Endothelial cell of umbilical vein (primary cell): ENCODE measurements at regions not wholly inside any gene's neighbourhood (a gene's known extent, or its start where the extent isn't known, plus 50 kb on each side); places are given as distances from the start of the nearest gene placed in this dataset.
"Not testable (repeated sequence)": the region's sequence is repeated elsewhere in the genome, so short reads cannot be mapped to it uniquely, and the experiment has no call there.

Source experiments
- BruUV-seq: library from RNA; stranded (reverse); fragments of 400-500 nt; replicated peaks from 2 replicates; lab custom pipeline; 2021; lab: Mats Ljungman, UMichigan
- CTCF ChIA-PET: fragments of 300-600, 350-600 bp; sonication (Branson Sonifier 250); formaldehyde crosslinking; loops from one replicate; lab custom pipeline; 2021; ENCODE audit warnings: antibody characterized with exemption, inconsistent platforms; lab: Charles Lee
- POLR2A ChIA-PET: fragments of 300-600, 350-600 bp; sonication (Branson Sonifier 250); formaldehyde crosslinking; loops from one replicate; lab custom pipeline; 2021; ENCODE audit warnings: antibody characterized with exemption, inconsistent platforms; lab: Charles Lee
- DNase-seq: peaks from one replicate; pipeline ENCODE4 v3.0.0-alpha.2; 2011; ENCODE audit warnings: low read depth, low spot score
- FAIRE-seq: peaks from 2 replicates; lab custom pipeline; 2011; peaks lifted over from hg19 to GRCh38; lab: Jason Lieb, UNC
- H2AFZ ChIP-seq: 2 replicates; pipeline ENCODE4 v1.6.0; 2012; ENCODE audit warnings: low read depth, low read length, control low read depth, inconsistent platforms
- H3K27ac ChIP-seq: 2 replicates; pipeline ENCODE4 v1.5.1; 2011; ENCODE audit warnings: low read depth, mild to moderate bottlenecking, control low read depth, low read length, moderate library complexity; ENCODE audit not compliant: insufficient read depth
- H3K27me3 ChIP-seq, 2 experiments: 2 replicates each; pipeline versions ENCODE4 v1.6.0 to v1.6.1; 2011; ENCODE audit warnings: low read length in 2 of 2, mixed read lengths in 1 of 2; ENCODE audit not compliant: control insufficient read depth in 2 of 2, insufficient read depth in 2 of 2
- H3K36me3 ChIP-seq, 2 experiments: 2 replicates in 1 of 2; 3 replicates in 1 of 2; pipeline ENCODE4 v1.5.1; 2011; ENCODE audit warnings: low read length in 2 of 2, mild to moderate bottlenecking in 1 of 2, moderate library complexity in 1 of 2; ENCODE audit not compliant: control insufficient read depth in 2 of 2, insufficient read depth in 2 of 2; ENCODE audit errors: extremely low read depth in 1 of 2
- H3K4me1 ChIP-seq: 3 replicates; pipeline ENCODE4 v1.5.1; 2011; ENCODE audit warnings: mild to moderate bottlenecking, low read length; ENCODE audit not compliant: control insufficient read depth, insufficient read depth; ENCODE audit errors: extremely low read depth
- H3K4me2 ChIP-seq: 2 replicates; pipeline ENCODE4 v1.6.1; 2011; ENCODE audit warnings: low read length, control low read depth, mixed read lengths; ENCODE audit not compliant: insufficient read depth
- H3K4me3 ChIP-seq, 3 experiments: fragments of 200-600 bp in 1 of 3; sonication (generic), shearing (Covaris generic) in 1 of 3; replicated peaks in 1 of 3; 2 replicates each; pipeline ENCODE4 v1.5.1; 2011 to 2016; ENCODE audit warnings: control low read depth in 3 of 3, low read length in 3 of 3, mild to moderate bottlenecking in 2 of 3, inconsistent platforms in 1 of 3, low read depth in 1 of 3, moderate library complexity in 1 of 3; ENCODE audit not compliant: insufficient read depth in 1 of 3
- H3K79me2 ChIP-seq: 2 replicates; pipeline ENCODE4 v1.6.0; 2012; ENCODE audit warnings: low read length, inconsistent platforms; ENCODE audit not compliant: control insufficient read depth, insufficient read depth
- H3K9ac ChIP-seq: replicated peaks from 2 replicates; pipeline ENCODE3; 2011; ENCODE audit warnings: low read length, control low read depth; ENCODE audit not compliant: insufficient read depth; ENCODE audit errors: extremely low read depth
- H3K9me1 ChIP-seq: replicated peaks from 3 replicates; pipeline ENCODE4 v1.6.0; 2011; ENCODE audit warnings: mild to moderate bottlenecking, low read length; ENCODE audit not compliant: control insufficient read depth, insufficient read depth; ENCODE audit errors: extremely low read depth
- H3K9me3 ChIP-seq: replicated peaks from 2 replicates; pipeline ENCODE4 v1.5.1; 2012; ENCODE audit warnings: low read length, inconsistent platforms; ENCODE audit not compliant: control insufficient read depth, insufficient read depth
- H4K20me1 ChIP-seq: replicated peaks from 2 replicates; pipeline ENCODE3; 2011; ENCODE audit warnings: mild to moderate bottlenecking, low read length; ENCODE audit not compliant: control insufficient read depth, insufficient read depth; ENCODE audit errors: extremely low read depth
- FOS ChIP-seq: IDR thresholded peaks from 2 replicates; pipeline ENCODE4 v1.6.1; 2011; ENCODE audit warnings: mild to moderate bottlenecking, low read length, moderate library complexity, borderline replicate concordance; ENCODE audit not compliant: insufficient read depth
- JUN ChIP-seq: IDR thresholded peaks from 2 replicates; pipeline ENCODE4 v1.6.1; 2011; ENCODE audit warnings: borderline replicate concordance, low read depth; ENCODE audit not compliant: insufficient read length, insufficient read depth
- MAX ChIP-seq: IDR thresholded peaks from 2 replicates; pipeline ENCODE4 v1.6.1; 2011; ENCODE audit not compliant: insufficient read depth, insufficient read length
- POLR2A ChIP-seq: IDR thresholded peaks from 2 replicates; pipeline ENCODE4 v1.6.1; 2012; ENCODE audit warnings: low read depth, mild to moderate bottlenecking, control low read depth, low read length
- POLR2AphosphoS5 ChIP-seq: IDR thresholded peaks from 2 replicates; pipeline ENCODE4 v1.6.1; 2012; ENCODE audit warnings: low read depth, mild to moderate bottlenecking, control low read depth, low read length, moderate library complexity; ENCODE audit not compliant: insufficient read depth
- dilution Hi-C: fragments of 300-500 bp; cut with MboI; formaldehyde crosslinking; loops from one replicate; pipeline ENCODE4 v1.15.0; 2019; ENCODE audit warnings: low sequenced_read_pairs; ENCODE audit not compliant: extremely low pct_ligation_motif_present
- intact Hi-C: fragments of 100-400 bp; cut with micrococcal nuclease; formaldehyde crosslinking; loops from one replicate; pipeline ENCODE4 v1.10.0; 2022

- peak; percentile 54 for TF ChIP-seq FOS
- no peak for TF ChIP-seq POLR2AphosphoS5
- TF ChIP-seq JUN, result peak; percentile 44
- no peak for TF ChIP-seq MAX
- POLR2A ChIA-PET, result interaction anchor here (0.6 kb wide), 1 partner anchor 70 kb away, joined by 10 read pairs; no protein-coding TSS in a partner anchor
- intact Hi-C loops (loop anchor here (10.0 kb wide), 1 partner anchor 1591 kb away; no protein-coding TSS in a partner anchor), dilution Hi-C loops (no loop called here)
- Histone ChIP-seq H3K27ac (no peak overlapping the region), H3K27me3 (no peaks in the 10 kb centered on the region), H3K9ac (no peak overlapping the region), H3K4me2 (no peak overlapping the region), H3K9me1 (no peaks in the 10 kb centered on the region), H3K36me3 (no peaks in the 10 kb centered on the region), H4K20me1 (no peaks in the 10 kb centered on the region), H3K79me2 (no peaks in the 10 kb centered on the region), H3K4me1 (peaks cover 3% of the 10 kb centered on the region), H2AFZ (peak overlapping the region; percentile 34), H3K4me3 (no peak overlapping the region), H3K9me3 (no peaks in the 10 kb centered on the region)
- CTCF ChIA-PET, result interaction anchor here (0.7 to 1.4 kb wide), 4 partner anchors 12 to 92 kb away, joined by 3 to 5 read pairs (median 3); no protein-coding TSS in a partner anchor
- FAIRE-seq (peak; percentile 79), DNase-seq (peak; percentile 64)
- no TSS peak for BruUV-seq
Measured at GRCh38 chr20:53805895-53806384, 212.3 kb upstream of the ZNF217 start.

GRCh38 chr20:53804920-53805894 is 211.6 kb upstream of the ZNF217 start:
- intact Hi-C loops (loop anchor here (10.0 kb wide), 1 partner anchor 1590 kb away; no protein-coding TSS in a partner anchor), dilution Hi-C loops (no loop called here)
- H2AFZ ChIP-seq, result peak overlapping the region; percentile 34
- no peaks in the 10 kb centered on the region for H3K79me2 ChIP-seq
- H4K20me1 ChIP-seq, result no peaks in the 10 kb centered on the region
- no peak overlapping the region for H3K4me2 ChIP-seq
- POLR2A ChIA-PET, result interaction anchor here (0.6 kb wide), 1 partner anchor 70 kb away, joined by 10 read pairs; no protein-coding TSS in a partner anchor
- H3K9me1 ChIP-seq, result no peaks in the 10 kb centered on the region
- no peak overlapping the region for H3K4me3 ChIP-seq
- CTCF ChIA-PET, result interaction anchor here (0.7 to 1.4 kb wide), 3 partner anchors 11 to 93 kb away, joined by 3 read pairs; no protein-coding TSS in a partner anchor
- BruUV-seq, result no TSS peak
- no peak overlapping the region for H3K9ac ChIP-seq
- DNase-seq (no peak), FAIRE-seq (no peak)
- peaks cover 3% of the 10 kb centered on the region for H3K4me1 ChIP-seq
- no peak overlapping the region for H3K27ac ChIP-seq
- no peaks in the 10 kb centered on the region for H3K27me3 ChIP-seq
- no peaks in the 10 kb centered on the region for H3K9me3 ChIP-seq
- no peak for TF ChIP-seq POLR2A
- no peaks in the 10 kb centered on the region for H3K36me3 ChIP-seq

GRCh38 chr20:53804308-53804707 is 210.7 kb upstream of the ZNF217 start:
- H3K9me3 ChIP-seq, DNase-seq, H4K20me1 ChIP-seq, CTCF ChIA-PET, H3K79me2 ChIP-seq, H3K27ac ChIP-seq, BruUV-seq, H3K36me3 ChIP-seq, POLR2A ChIA-PET, H3K9ac ChIP-seq, H3K4me2 ChIP-seq, dilution Hi-C loops, H3K4me3 ChIP-seq, H2AFZ ChIP-seq, H3K9me1 ChIP-seq, H3K27me3 ChIP-seq, H3K4me1 ChIP-seq, FAIRE-seq: not testable (repeated sequence)
- intact Hi-C loops, result loop anchor here (10.0 kb wide), 1 partner anchor 1590 kb away; no protein-coding TSS in a partner anchor
